ENCODE measurements at regions not wholly inside any gene's neighbourhood (a gene's known extent, or its start where the extent isn't known, plus 50 kb on each side); places are given as distances from the start of the nearest gene placed in this dataset.

GRCh38 chr4:182967403-182967802 lies 50.2 kb upstream of the DCTD start:
- Histone ChIP-seq H4K20me1 (ENCODE audit: insufficient read depth, low read length) (no peaks in the 10 kb centered on the region), H2AFZ (ENCODE audit: low read length) (no peak overlapping the region), H3K27ac (ENCODE audit: extremely low read length, insufficient read depth, low read length) (no peak overlapping the region), H3K4me3 (replicated peaks in 1 of 3; ENCODE audit: insufficient read depth in 1 of 3, low read depth in 2 of 3, low read length in 3 of 3) (no peak overlapping the region), H3K79me2 (ENCODE audit: insufficient read depth, low read length) (no peaks in the 10 kb centered on the region), H3K4me1 (ENCODE audit: insufficient read depth, low read length) (no peaks in the 10 kb centered on the region), H3K9ac (ENCODE audit: insufficient read depth, low read depth, low read length) (no peak overlapping the region), H3K36me3 (replicated peaks in 1 of 2; ENCODE audit: control insufficient read depth in 1 of 2, insufficient read depth in 2 of 2, low read length in 2 of 2) (no peaks in the 10 kb centered on the region), H3K4me2 (ENCODE audit: low read depth, low read length) (no peak overlapping the region), H3K27me3 (ENCODE audit: control insufficient read depth in 1 of 2, insufficient read depth in 2 of 2, low read length in 2 of 2) (peaks cover 0 to 11% of the 10 kb centered on the region in 2 experiments; a peak in 1 of 5 replicates), H3K9me3 (ENCODE audit: low read length) (no peaks in the 10 kb centered on the region)
- intact Hi-C loops (cut with micrococcal nuclease; ENCODE audit: unreplicated experiment): no loop called here
- CTCF ChIA-PET (ENCODE audit: low intra/inter-chr PET ratio, low total read pairs): no interaction called here
- ATAC-seq: no peak
- no peak for FAIRE-seq
- POLR2A ChIA-PET: no interaction called here
- TF ChIP-seq, protein P1, sequence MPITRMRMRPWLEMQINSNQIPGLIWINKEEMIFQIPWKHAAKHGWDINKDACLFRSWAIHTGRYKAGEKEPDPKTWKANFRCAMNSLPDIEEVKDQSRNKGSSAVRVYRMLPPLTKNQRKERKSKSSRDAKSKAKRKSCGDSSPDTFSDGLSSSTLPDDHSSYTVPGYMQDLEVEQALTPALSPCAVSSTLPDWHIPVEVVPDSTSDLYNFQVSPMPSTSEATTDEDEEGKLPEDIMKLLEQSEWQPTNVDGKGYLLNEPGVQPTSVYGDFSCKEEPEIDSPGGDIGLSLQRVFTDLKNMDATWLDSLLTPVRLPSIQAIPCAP (CRISPR knock-in tag; IDR thresholded peaks at IDR 0.05; ENCODE audit: low read depth): no peak
- TF ChIP-seq KAT2B (IDR thresholded peaks at IDR 0.05; ENCODE audit: borderline replicate concordance, low read depth, low read length) (peak; percentile 72; the same call in 1 of the 2 replicates), CSRNP2 (CRISPR knock-in tag; conservative IDR thresholded peaks at IDR 0.05; ENCODE audit: low read depth) (no peak), THAP8 (CRISPR knock-in tag; IDR thresholded peaks at IDR 0.05; ENCODE audit: borderline replicate concordance) (no peak)
- in situ Hi-C loops (cut with HindIII; ENCODE audit: extremely low pct_ligation_motif_present, low pct_unique_long_range_greater_than_20kb): no loop called here
- DNase-seq (ENCODE audit: low spot score): no peak
- BruUV-seq (replicated peaks): no TSS peak

All from HepG2 (cell line).